GM12875 (cell line): ENCODE measurements at regions not wholly inside any gene's neighbourhood (a gene's known extent, or its start where the extent isn't known, plus 50 kb on each side); places are given as distances from the start of the nearest gene placed in this dataset.

Experiments
- H3K4me3 ChIP-seq: one replicate; pipeline ENCODE4 v1.5.1; 2011; ENCODE audit warnings: low read depth, low read length, control low read depth
- CTCF ChIP-seq: IDR thresholded peaks from 2 replicates; pipeline ENCODE4 v1.5.1; 2011; ENCODE audit warnings: low read depth, mild to moderate bottlenecking, control low read depth, inconsistent platforms, low read length, moderate library complexity, borderline replicate concordance; ENCODE audit not compliant: insufficient read depth

DNA sequence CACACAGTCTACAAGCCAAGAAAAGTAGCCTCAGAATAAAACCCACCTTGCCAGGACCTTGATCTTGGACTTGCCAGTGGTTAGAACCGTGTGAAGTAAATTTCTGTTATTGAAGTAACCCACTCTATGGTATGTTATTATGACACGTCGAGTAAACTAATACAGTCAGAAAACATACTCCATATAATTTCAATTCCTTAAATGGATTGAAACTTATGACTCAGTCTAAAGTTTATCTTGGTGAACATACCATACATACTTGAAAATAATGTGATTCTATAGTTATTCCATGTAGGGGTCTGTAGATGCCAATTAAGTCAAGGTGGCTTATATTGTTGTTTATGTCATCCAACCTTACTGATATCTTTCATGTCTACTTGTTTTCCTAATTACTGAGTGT lies 950.7 kb downstream of the TLE4 start:
- no peak overlapping the region for H3K4me3 ChIP-seq
- no peak for TF ChIP-seq CTCF

DNA sequence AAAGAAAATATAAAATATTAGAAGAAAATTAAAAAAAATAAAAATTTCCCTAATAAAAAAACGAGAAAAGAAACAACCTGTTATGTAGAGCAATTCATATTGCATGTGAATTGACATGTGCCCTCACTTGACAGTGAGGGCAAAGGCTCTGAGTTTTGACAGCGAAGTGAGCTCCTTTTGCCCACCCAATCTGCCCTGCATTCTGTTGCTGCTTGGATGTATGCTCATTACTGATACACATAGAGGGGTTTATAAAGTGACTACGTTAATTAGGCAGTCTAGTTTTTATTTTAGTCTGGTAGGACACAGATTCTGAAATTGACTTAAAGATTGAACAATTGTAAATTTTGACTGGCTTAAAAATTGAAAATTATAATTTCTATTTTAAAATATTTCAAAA lies 949.4 kb downstream of the TLE4 start:
- no peak overlapping the region for H3K4me3 ChIP-seq

GRCh38 chr9:80520231-80520630 lies 948.5 kb downstream of the TLE4 start:
- H3K4me3 ChIP-seq = no peak overlapping the region
- no peak for TF ChIP-seq CTCF

More for the DNA sequence above, 949.4 kb downstream of the TLE4 start:
- TF ChIP-seq CTCF = no peak

DNA sequence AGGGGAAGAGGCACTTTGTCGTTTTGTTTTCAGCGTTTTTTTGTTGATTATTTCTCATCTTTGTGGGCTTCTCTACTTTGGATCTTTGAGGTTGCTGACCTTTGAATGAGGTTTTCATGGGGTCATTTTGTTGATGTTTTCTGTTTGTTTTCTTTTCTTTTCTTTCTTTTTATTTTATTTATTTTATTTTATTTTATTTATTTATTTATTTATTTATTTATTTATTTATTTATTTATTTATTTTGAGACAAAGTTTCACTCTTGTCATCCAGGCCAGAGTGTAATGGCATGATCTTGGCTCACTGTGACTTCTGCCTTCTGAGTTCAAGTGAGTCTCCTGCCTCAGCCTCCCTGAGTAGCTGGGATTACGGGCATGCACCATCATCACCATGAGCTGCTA lies 946.7 kb downstream of the TLE4 start:
- H3K4me3 ChIP-seq = no peak overlapping the region
- TF ChIP-seq CTCF = no peak

- no peak overlapping the region for H3K4me3 ChIP-seq
- TF ChIP-seq CTCF = no peak
These were observed 944.9 kb downstream of the TLE4 start for GRCh38 chr9:80516679-80517078.

DNA sequence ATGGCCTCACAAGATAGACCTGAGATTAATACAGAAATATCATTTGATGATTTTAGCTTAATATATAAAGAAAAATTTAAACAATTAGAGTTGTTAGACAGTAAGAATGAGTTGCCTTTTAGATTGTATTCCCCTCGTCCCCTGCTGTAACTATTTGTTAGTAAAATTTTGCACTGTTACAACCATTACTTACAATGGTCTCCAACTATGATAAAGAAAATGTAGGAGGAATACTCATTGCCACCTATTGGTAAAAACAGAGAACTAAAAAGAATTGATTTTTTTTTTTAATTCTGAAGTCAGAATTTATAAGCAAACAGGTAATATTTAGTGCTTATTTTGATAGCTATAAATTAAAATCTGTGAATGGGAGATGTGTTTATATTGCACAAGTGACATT lies 937.6 kb downstream of the TLE4 start:
- no peak overlapping the region for H3K4me3 ChIP-seq
- no peak for TF ChIP-seq CTCF

GRCh38 chr9:80507611-80508010 lies 935.8 kb downstream of the TLE4 start:
- H3K4me3 ChIP-seq = no peak overlapping the region
- TF ChIP-seq CTCF = no peak
